ENCODE measurements at regions not wholly inside any gene's neighbourhood (a gene's known extent, or its start where the extent isn't known, plus 50 kb on each side); places are given as distances from the start of the nearest gene placed in this dataset.

GRCh38 chr5:158414780-158415179 lies 555.8 kb upstream of the CLINT1 start:
- in situ Hi-C loops (cut with MboI; ENCODE audit: low sequenced_read_pairs in 4 of 4) (no loop called here), intact Hi-C loops (cut with DNase I; ENCODE audit: low total_unique reads) (no loop called here)
- DNase-seq: no peak
- no peaks in the 10 kb centered on the region for H3K9me3 ChIP-seq
- H3K27ac ChIP-seq: peak overlapping the region in 3 of 4 donors; percentile 39 to 57 (median 46)
- peak; percentile 71 to 72 for ATAC-seq
- no peaks in the 10 kb centered on the region for H3K4me1 ChIP-seq
- no peaks in the 10 kb centered on the region for H3K27me3 ChIP-seq
- no peaks in the 10 kb centered on the region for H3K36me3 ChIP-seq
- TF ChIP-seq CTCF (IDR thresholded peaks at IDR 0.05 in 4 of 5, conservative IDR thresholded peaks at IDR 0.05 in 1 of 5) (no peak), POLR2A (IDR thresholded peaks at IDR 0.05) (no peak)
- no peak overlapping the region for H3K4me3 ChIP-seq

- Histone ChIP-seq H3K36me3 (no peaks in the 10 kb centered on the region), H3K27ac (peak overlapping the region in 3 of 4 donors; percentile 39 to 57 (median 46)), H3K4me1 (no peaks in the 10 kb centered on the region), H3K9me3 (no peaks in the 10 kb centered on the region), H3K4me3 (no peak overlapping the region), H3K27me3 (no peaks in the 10 kb centered on the region)
- peak; percentile 37 to 62 for DNase-seq
- ATAC-seq: peak; percentile 67 to 79
- intact Hi-C loops (cut with DNase I; ENCODE audit: low total_unique reads) (no loop called here), in situ Hi-C loops (cut with MboI; ENCODE audit: low sequenced_read_pairs in 4 of 4) (no loop called here)
- TF ChIP-seq POLR2A (IDR thresholded peaks at IDR 0.05): no peak
- TF ChIP-seq CTCF (IDR thresholded peaks at IDR 0.05 in 4 of 5, conservative IDR thresholded peaks at IDR 0.05 in 1 of 5): no peak
These were observed 555.4 kb upstream of the CLINT1 start for GRCh38 chr5:158414333-158414762.

GRCh38 chr5:158413122-158413680 lies 554.3 kb upstream of the CLINT1 start:
- TF ChIP-seq POLR2A (IDR thresholded peaks at IDR 0.05) (no peak), CTCF (IDR thresholded peaks at IDR 0.05 in 4 of 5, conservative IDR thresholded peaks at IDR 0.05 in 1 of 5) (no peak)

GRCh38 chr5:158410976-158411375 lies 552.0 kb upstream of the CLINT1 start:
- Histone ChIP-seq H3K27me3 (no peaks in the 10 kb centered on the region), H3K9me3 (no peaks in the 10 kb centered on the region), H3K27ac (no peak overlapping the region), H3K4me3 (no peak overlapping the region), H3K4me1 (no peaks in the 10 kb centered on the region), H3K36me3 (no peaks in the 10 kb centered on the region)
- TF ChIP-seq POLR2A (IDR thresholded peaks at IDR 0.05) (no peak), CTCF (IDR thresholded peaks at IDR 0.05 in 4 of 5, conservative IDR thresholded peaks at IDR 0.05 in 1 of 5) (no peak)
- intact Hi-C loops (cut with DNase I; ENCODE audit: low total_unique reads): no loop called here
- DNase-seq (no peak), ATAC-seq (no peak)
- in situ Hi-C loops (cut with MboI; ENCODE audit: low sequenced_read_pairs in 4 of 4): no loop called here

More at GRCh38 chr5:158413122-158413680, 554.3 kb upstream of the CLINT1 start:
- ATAC-seq: no peak
- in situ Hi-C loops (cut with MboI; ENCODE audit: low sequenced_read_pairs in 4 of 4): no loop called here
- intact Hi-C loops (cut with DNase I; ENCODE audit: low total_unique reads): no loop called here
- Histone ChIP-seq H3K36me3 (no peaks in the 10 kb centered on the region), H3K4me3 (no peak overlapping the region), H3K4me1 (no peaks in the 10 kb centered on the region), H3K9me3 (no peaks in the 10 kb centered on the region), H3K27ac (no peak overlapping the region), H3K27me3 (no peaks in the 10 kb centered on the region)
- DNase-seq: no peak

- Histone ChIP-seq H3K27ac (no peak overlapping the region), H3K27me3 (no peaks in the 10 kb centered on the region), H3K9me3 (no peaks in the 10 kb centered on the region), H3K36me3 (no peaks in the 10 kb centered on the region), H3K4me3 (no peak overlapping the region), H3K4me1 (no peaks in the 10 kb centered on the region)
- TF ChIP-seq CTCF (IDR thresholded peaks at IDR 0.05 in 4 of 5, conservative IDR thresholded peaks at IDR 0.05 in 1 of 5) (no peak), POLR2A (IDR thresholded peaks at IDR 0.05) (no peak)
- intact Hi-C loops (cut with DNase I; ENCODE audit: low total_unique reads): no loop called here
- ATAC-seq: no peak
- in situ Hi-C loops (cut with MboI; ENCODE audit: low sequenced_read_pairs in 4 of 4): no loop called here
- DNase-seq: no peak
These were observed 550.6 kb upstream of the CLINT1 start for GRCh38 chr5:158409507-158409906.

Measured in gastrocnemius medialis (tissue), 4 donors.